HCT116 (cell line): ENCODE measurements at regions not wholly inside any gene's neighbourhood (a gene's known extent, or its start where the extent isn't known, plus 50 kb on each side); places are given as distances from the start of the nearest gene placed in this dataset.

Experiments used
- ATAC-seq: fragments of 200-7000 bp; cut with Tn5 transposase; 2 replicates; pipeline ENCODE4 v1.9.1; 2020; ENCODE audit warnings: mild to moderate bottlenecking, moderate library complexity
- BruUV-seq: library from RNA; stranded (reverse); fragments of 400-500 nt; replicated peaks from 2 replicates; lab custom pipeline; 2021; lab: Mats Ljungman, UMichigan
- CTCF ChIA-PET: fragments of 300-600 bp; sonication (Branson Sonifier 250); formaldehyde crosslinking; loops from one replicate; lab custom pipeline; 2021; ENCODE audit warnings: antibody characterized with exemption; lab: Charles Lee
- POLR2A ChIA-PET: fragments of 300-600, 350-600 bp; sonication (Branson Sonifier 250); formaldehyde crosslinking; loops from one replicate; lab custom pipeline; 2021; ENCODE audit warnings: antibody characterized with exemption; lab: Charles Lee
- RAD21 ChIA-PET, 2 experiments: fragments of 300-600 bp; sonication (Branson Sonifier 250); formaldehyde crosslinking; loops; one replicate each; lab custom pipeline; 2023; ENCODE audit warnings: low total read pairs in 2 of 2; ENCODE audit not compliant: uncharacterized antibody in 2 of 2, unreplicated experiment in 2 of 2, low non-redundant PET in 1 of 2; lab: Charles Lee
- DNase-seq: peaks from one replicate; pipeline ENCODE4 v3.0.0-alpha.2; 2010; ENCODE audit warnings: low read depth, low spot score
- H2AFZ ChIP-seq: fragments of 200-600 bp; shearing (Covaris generic), sonication (generic); 2 replicates; pipeline ENCODE4 v1.6.1; 2017; ENCODE audit warnings: low read depth, mixed run types, mixed read lengths, antibody characterized with exemption, low read length; ENCODE audit not compliant: poor library complexity, severe bottlenecking
- H3K27ac ChIP-seq: 2 replicates; pipeline ENCODE4 v1.5.1; 2012; ENCODE audit warnings: low read depth, low read length
- H3K27me3 ChIP-seq: fragments of 200-600 bp; sonication (generic); 2 replicates; pipeline ENCODE4 v1.6.1; 2016; ENCODE audit warnings: mixed run types, low read length, mixed read lengths; ENCODE audit not compliant: insufficient read depth
- H3K36me3 ChIP-seq, 2 experiments: fragments of 200-500 bp in 1 of 2; fragments of 200-600 bp in 1 of 2; sonication (Bioruptor generic) in 1 of 2; sonication (generic) in 1 of 2; 2 replicates each; pipeline versions ENCODE4 v1.5.1 to v1.6.1; 2014 to 2016; ENCODE audit warnings: low read length in 2 of 2, inconsistent platforms in 1 of 2, mixed read lengths in 1 of 2, mixed run types in 1 of 2; ENCODE audit not compliant: insufficient read depth in 2 of 2, control insufficient read depth in 1 of 2
- H3K4me1 ChIP-seq, 2 experiments: fragments of 200-600 bp in 1 of 2; sonication (generic) in 1 of 2; 2 replicates each; pipeline versions ENCODE4 v1.5.1 to v1.6.1; 2012 to 2017; ENCODE audit warnings: low read length in 2 of 2, inconsistent platforms in 1 of 2, mild to moderate bottlenecking in 1 of 2, mixed read lengths in 1 of 2, mixed run types in 1 of 2, moderate library complexity in 1 of 2; ENCODE audit not compliant: insufficient read depth in 2 of 2, control insufficient read depth in 1 of 2
- H3K4me2 ChIP-seq: fragments of 200-600 bp; sonication (generic); 2 replicates; pipeline ENCODE4 v1.6.1; 2017; ENCODE audit warnings: mixed run types, low read length, mixed read lengths
- H3K4me3 ChIP-seq, 2 experiments: fragments of 200-600 bp in 1 of 2; sonication (generic) in 1 of 2; replicated peaks in 1 of 2; 2 replicates each; pipeline ENCODE4 v1.5.1; 2011 to 2016; ENCODE audit warnings: low read length in 2 of 2, control low read depth in 1 of 2, low read depth in 1 of 2, mild to moderate bottlenecking in 1 of 2, mixed read lengths in 1 of 2, mixed run types in 1 of 2
- H3K79me2 ChIP-seq: fragments of 200-600 bp; sonication (generic); 2 replicates; pipeline ENCODE4 v1.6.1; 2017; ENCODE audit warnings: mild to moderate bottlenecking, mixed run types, low read length, moderate library complexity, mixed read lengths; ENCODE audit not compliant: insufficient read depth
- H3K9ac ChIP-seq: fragments of 200-600 bp; sonication (generic); 2 replicates; pipeline ENCODE4 v1.6.1; 2016; ENCODE audit warnings: low read length, mixed read lengths
- H3K9me2 ChIP-seq: fragments of 200-600 bp; sonication (generic), shearing (Covaris generic); 2 replicates; pipeline ENCODE4 v1.6.1; 2017; ENCODE audit warnings: mixed run types, mild to moderate bottlenecking, moderate library complexity; ENCODE audit not compliant: insufficient read depth
- H3K9me3 ChIP-seq, 2 experiments: fragments of 200-500 bp in 1 of 2; fragments of 200-600 bp in 1 of 2; sonication (Bioruptor generic) in 1 of 2; sonication (generic) in 1 of 2; 2 replicates each; pipeline ENCODE4 v1.6.1; 2014 to 2017; ENCODE audit warnings: low read length in 2 of 2, mixed read lengths in 2 of 2, inconsistent platforms in 1 of 2, low read depth in 1 of 2, mild to moderate bottlenecking in 1 of 2, mixed run types in 1 of 2, moderate library complexity in 1 of 2; ENCODE audit not compliant: control insufficient read depth in 1 of 2, insufficient read depth in 1 of 2
- H4K20me1 ChIP-seq: fragments of 200-600 bp; sonication (generic), shearing (Covaris generic); 2 replicates; pipeline ENCODE4 v1.6.1; 2017; ENCODE audit warnings: mixed run types, mild to moderate bottlenecking, moderate library complexity; ENCODE audit not compliant: insufficient read depth
- ATF3 ChIP-seq: IDR thresholded peaks from 2 replicates; pipeline ENCODE4 v1.6.1; 2012
- EGR1 ChIP-seq: IDR thresholded peaks from 2 replicates; pipeline ENCODE4 v1.6.1; 2012; ENCODE audit warnings: low read depth
- ELF1 ChIP-seq: IDR thresholded peaks from 2 replicates; pipeline ENCODE4 v1.6.1; 2012; ENCODE audit warnings: low read depth, borderline replicate concordance
- EZH2 ChIP-seq: fragments of 200-600 bp; sonication (generic); IDR thresholded peaks from 2 replicates; pipeline ENCODE4 v1.6.1; 2017; ENCODE audit warnings: antibody characterized with exemption, mixed run types
- FOSL1 ChIP-seq: IDR thresholded peaks from 2 replicates; pipeline ENCODE4 v1.6.1; 2012; ENCODE audit warnings: low read depth
- MAX ChIP-seq: IDR thresholded peaks from 2 replicates; pipeline ENCODE4 v1.6.1; 2012
- RAD21 ChIP-seq: IDR thresholded peaks from 2 replicates; pipeline ENCODE4 v1.6.1; 2012; ENCODE audit warnings: low read depth, mild to moderate bottlenecking
- REST ChIP-seq: IDR thresholded peaks from 2 replicates; pipeline ENCODE4 v1.6.1; 2012; ENCODE audit warnings: low read depth
- SIN3A ChIP-seq: IDR thresholded peaks from 2 replicates; pipeline ENCODE4 v1.6.1; 2012; ENCODE audit warnings: low read depth
- ZFX ChIP-seq: fragments of 450-650 bp; IDR thresholded peaks from 2 replicates; pipeline ENCODE4 v1.6.1; 2017
- intact Hi-C: fragments of 100-400 bp; cut with micrococcal nuclease; formaldehyde crosslinking; loops from 2 replicates; pipeline ENCODE4 v1.10.0; 2022

GRCh38 chrX:113793563-113793962, 790.3 kb upstream of the HTR2C start:
- no peaks in the 10 kb centered on the region for H4K20me1 ChIP-seq
- H2AFZ ChIP-seq: no peak overlapping the region
- no peak for ATAC-seq
- TF ChIP-seq SIN3A: no peak
- no peak for TF ChIP-seq FOSL1
- TF ChIP-seq EGR1: no peak
- TF ChIP-seq ZFX: no peak
- TF ChIP-seq MAX: no peak
- TF ChIP-seq REST: no peak
- no peak for TF ChIP-seq RAD21
- H3K4me2 ChIP-seq: no peak overlapping the region
- intact Hi-C loops: no loop called here
- POLR2A ChIA-PET: no interaction called here
- BruUV-seq: no TSS peak
- H3K4me1 ChIP-seq: no peaks in the 10 kb centered on the region
- CTCF ChIA-PET: no interaction called here
- H3K79me2 ChIP-seq: no peaks in the 10 kb centered on the region
- RAD21 ChIA-PET: no interaction called here
- no peak for DNase-seq
- no peak overlapping the region for H3K9ac ChIP-seq
- no peaks in the 10 kb centered on the region for H3K27me3 ChIP-seq
- H3K27ac ChIP-seq: no peak overlapping the region
- H3K36me3 ChIP-seq: no peaks in the 10 kb centered on the region
- no peaks in the 10 kb centered on the region for H3K9me2 ChIP-seq
- no peak overlapping the region for H3K4me3 ChIP-seq
- no peaks in the 10 kb centered on the region for H3K9me3 ChIP-seq

- ChIA-PET CTCF (no interaction called here), POLR2A (no interaction called here)
- H3K36me3 ChIP-seq: no peaks in the 10 kb centered on the region
- no peaks in the 10 kb centered on the region for H3K79me2 ChIP-seq
- H3K9me3 ChIP-seq: no peaks in the 10 kb centered on the region
- no peak for ATAC-seq
- no peak overlapping the region for H3K4me2 ChIP-seq
- no peak overlapping the region for H3K9ac ChIP-seq
- no peaks in the 10 kb centered on the region for H3K27me3 ChIP-seq
- intact Hi-C loops: no loop called here
- no peak for DNase-seq
- H2AFZ ChIP-seq: no peak overlapping the region
- no peak overlapping the region for H3K27ac ChIP-seq
- no peaks in the 10 kb centered on the region for H4K20me1 ChIP-seq
- no peaks in the 10 kb centered on the region for H3K4me1 ChIP-seq
- TF ChIP-seq ATF3: no peak
- no peak for TF ChIP-seq ELF1
- no peak for TF ChIP-seq EGR1
- no peak for TF ChIP-seq EZH2
- TF ChIP-seq REST: no peak
- TF ChIP-seq, all 23 proteins: peak for 0
- H3K4me3 ChIP-seq: no peak overlapping the region
- BruUV-seq: no TSS peak
- RAD21 ChIA-PET: no interaction called here
- no peaks in the 10 kb centered on the region for H3K9me2 ChIP-seq
Measured at GRCh38 chrX:113790987-113791386, 792.9 kb upstream of the HTR2C start.
